Ecto neural progenitor cell (in vitro differentiated cells): ENCODE measurements at regions not wholly inside any gene's neighbourhood (a gene's known extent, or its start where the extent isn't known, plus 50 kb on each side); places are given as distances from the start of the nearest gene placed in this dataset.
"Not testable (repeated sequence)": the region's sequence is repeated elsewhere in the genome, so short reads cannot be mapped to it uniquely, and the experiment has no call there.

ENCODE experiments used
- DNase-seq: peaks from one replicate; pipeline ENCODE4 v3.0.0-alpha.2; 2018; ENCODE audit warnings: low spot score

DNA sequence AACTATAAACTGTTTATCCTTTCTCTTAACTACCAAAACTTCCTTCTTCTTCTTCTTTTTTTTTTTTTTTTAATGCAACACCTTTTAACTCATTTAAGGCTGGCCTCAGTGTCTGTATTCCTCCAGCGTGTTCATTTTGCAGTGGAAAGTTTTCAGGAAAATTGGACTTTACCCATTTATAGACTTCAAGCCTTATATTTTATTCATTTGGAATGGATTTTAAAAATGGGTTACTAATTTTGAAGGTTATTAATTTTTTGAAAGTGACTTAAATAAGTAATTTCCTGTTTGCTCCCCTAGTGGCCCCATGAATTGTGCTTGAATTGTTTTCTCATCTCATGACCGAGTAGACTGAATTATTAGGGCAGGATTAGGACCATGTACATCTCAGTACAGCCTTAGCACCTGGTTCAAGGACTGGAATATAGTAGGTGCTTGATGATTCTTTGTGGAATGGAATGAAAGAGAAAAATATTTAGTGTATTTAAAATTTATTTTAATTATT, 282.7 kb downstream of the ANKRD50 start:
- DNase-seq = no peak

DNA sequence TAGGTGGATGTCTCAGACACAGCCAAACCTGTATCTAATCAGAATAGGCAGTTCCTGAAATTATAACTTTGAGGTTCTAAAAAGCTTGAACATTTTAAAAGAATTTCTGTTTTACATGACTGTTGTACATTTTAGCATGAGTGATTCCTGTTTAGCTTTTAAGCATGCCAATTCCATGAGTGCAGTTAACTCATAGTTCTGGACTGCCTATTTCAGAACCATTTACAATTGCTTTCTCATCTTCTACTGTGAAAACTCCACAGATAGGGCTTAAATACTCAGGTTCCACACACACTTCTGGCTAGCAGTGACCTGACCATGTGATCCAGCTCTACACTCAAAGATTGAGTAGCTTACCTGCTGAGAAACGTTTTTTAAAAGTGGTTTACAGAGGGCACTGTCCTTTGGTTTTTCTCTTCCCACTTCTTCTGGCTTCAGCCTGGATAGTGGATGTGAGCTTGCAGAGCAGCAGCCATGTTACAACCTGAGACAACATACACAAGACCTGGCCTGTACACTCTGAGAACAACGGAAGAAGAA, 280.8 kb downstream of the ANKRD50 start:
- no peak for DNase-seq

DNA sequence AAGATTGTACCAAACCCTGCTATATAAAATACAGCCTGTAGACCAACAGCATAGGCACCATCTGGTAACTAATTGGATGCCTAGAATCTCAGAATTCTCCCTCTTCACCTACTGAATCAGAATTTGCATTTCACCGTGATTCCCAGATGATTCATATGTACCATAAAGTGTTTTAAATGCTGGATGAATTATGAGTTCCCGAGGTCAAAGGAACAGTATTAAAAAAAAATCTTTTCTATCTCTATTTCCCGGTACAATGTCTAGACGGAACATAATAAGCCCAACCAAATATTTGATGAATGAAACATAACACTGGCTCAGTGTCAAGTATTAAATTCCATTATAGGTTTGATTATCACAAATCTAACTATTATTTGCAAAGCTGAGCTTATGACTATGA, 280.0 kb downstream of the ANKRD50 start:
- no peak for DNase-seq

DNA sequence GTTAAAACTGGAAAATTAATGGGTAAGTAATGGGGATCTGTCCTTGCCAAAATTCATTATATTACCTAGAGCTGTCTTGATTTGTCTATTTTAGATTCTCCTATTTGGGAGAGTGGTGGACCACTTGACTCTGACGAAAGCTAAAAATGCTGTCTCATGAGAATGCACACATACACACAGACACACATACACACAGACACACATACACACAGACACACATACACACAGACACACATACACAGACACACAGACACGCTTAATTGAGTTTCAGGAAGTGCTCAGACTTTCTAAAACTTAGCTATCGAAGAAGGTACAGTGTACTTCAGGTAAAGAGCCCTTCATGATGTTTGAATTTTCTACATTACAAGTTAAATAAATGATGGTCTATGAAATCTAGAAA, 279.5 kb downstream of the ANKRD50 start:
- DNase-seq = no peak

DNA sequence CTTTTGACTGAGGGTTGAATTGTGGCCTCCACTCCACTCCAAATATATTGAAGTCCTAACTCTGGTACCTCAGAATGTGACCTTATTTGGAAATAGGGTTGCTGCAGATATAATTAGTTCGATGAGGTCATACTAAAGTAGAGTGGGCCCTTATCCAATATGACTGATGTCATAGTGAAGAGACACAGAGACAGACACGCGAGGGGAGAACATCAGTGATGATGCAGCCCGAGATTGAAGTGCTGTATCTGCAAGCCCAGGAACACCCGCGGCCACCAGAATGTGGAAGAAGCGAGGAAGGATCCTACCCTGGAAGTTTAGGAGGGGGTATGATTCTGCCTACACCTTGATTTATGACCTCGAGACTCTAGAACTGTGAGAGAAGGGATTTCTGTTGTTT, 279.0 kb downstream of the ANKRD50 start:
- DNase-seq = no peak

DNA sequence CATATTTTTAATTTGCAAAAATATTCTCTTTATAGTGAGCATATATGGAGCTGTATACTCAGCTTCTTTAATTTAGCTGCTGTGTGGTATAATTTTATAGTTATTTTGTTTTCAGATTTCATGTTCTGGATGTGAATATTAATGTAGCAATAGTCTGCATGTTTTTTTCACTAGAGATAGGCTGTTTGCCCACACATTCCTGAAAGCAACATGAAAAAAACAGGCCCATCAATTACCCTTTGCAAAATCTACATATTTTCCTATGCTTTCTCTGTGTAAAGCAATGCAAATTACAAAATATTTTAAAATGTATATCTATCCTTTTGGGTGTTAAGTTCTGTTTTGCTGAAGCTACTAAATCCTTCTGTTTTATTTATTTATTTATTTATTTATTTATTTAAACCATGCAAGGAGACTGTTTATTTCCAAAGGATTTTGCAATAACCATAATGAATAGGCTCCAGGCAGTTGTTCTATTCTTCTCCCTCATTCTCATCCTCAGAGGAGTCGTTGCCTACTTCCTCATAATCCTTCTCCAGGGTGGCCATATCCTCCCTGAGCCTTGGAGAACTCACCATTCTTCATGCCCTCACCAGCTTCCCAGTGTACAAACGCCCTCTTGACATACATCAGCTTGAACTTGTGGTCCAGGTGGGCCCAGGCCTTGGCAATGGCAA, 277.1 kb downstream of the ANKRD50 start:
- DNase-seq = no peak

DNA sequence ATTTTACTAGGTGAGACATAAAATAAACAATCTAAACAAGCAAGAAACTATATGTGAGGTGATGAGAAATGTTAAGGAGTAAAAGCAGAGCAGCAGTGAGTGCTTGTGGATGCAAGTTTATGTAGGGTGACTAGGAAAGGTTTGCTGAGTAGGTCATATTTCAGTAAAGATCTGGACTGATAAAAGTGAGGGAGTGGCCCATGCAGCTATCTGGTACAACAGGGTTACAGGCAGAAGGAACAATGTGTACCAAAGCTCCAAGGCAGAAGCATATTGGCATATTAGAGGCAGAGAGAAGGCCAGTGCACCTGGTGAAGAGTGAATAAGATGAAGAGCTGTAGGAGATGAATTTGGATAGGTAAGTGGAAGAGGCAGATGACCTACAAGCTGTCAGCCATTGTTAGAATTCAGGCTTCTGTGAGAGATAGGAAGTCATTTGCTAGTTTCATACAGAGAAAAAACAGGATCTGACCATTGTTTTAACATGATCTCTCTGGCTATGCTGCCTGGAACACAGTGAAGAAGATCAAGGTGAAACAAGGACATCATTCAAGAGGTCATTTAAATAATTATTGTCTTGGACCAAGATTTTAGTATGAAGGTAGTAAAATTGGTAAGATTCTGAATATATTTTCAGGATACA, 274.6 kb downstream of the ANKRD50 start:
- no peak for DNase-seq

DNA sequence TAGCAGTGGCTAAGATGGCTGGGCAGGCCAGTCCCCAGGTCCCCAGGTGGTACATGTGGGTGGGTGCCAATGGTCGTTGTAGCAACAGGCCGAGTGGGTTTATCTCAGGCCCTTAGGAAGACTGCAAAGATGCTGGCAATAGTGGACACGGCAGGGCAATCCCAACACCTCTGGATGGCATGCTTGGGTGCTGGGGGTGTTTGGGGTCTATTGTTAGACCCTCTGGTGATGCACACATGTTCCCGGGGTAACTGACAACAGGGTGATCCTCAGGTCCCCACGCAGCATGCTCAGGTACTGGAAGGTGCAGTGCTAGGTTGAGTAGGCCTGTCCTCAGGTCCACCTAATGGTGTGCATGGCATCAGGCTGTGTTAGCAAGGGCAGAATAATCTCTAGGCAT, 267.5 kb downstream of the ANKRD50 start:
- DNase-seq = no peak

DNA sequence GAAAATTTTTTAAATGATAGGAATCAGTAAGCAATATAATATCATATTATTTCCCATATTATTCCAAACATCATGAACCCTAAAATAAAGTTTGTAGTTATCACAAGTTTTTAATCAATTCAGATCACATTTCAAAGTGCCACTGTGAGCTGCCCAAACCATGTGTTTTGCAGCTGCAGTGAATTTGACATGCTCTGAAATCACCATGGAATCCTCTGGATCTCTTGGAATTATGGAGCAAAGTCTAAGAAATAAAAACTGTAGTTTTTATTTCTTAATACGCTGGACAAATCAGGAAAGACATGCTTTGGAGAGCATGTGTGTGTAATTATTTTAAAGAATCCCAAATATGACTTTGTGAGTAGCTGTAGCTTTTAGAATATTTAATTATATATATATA, 262.7 kb downstream of the ANKRD50 start:
- no peak for DNase-seq

DNA sequence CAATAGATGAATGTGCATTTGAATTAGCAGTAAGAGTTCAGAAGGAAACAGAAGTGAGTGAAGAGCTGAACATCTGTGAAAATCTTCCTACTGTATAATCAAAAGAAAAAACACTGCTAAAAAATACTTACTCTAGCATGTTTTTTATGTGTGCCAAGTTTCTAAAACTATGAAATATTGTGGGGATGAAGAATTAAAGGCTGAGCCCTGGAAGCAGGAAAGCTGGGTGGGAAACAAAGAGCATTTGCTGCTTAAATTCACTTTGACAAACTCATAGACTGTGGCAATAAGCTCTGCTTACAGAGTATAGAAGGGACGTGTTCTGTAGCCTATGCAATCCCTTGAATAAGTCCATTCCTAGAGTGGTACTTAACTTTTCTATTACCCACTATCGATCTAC, 261.7 kb downstream of the ANKRD50 start:
- no peak for DNase-seq

DNA sequence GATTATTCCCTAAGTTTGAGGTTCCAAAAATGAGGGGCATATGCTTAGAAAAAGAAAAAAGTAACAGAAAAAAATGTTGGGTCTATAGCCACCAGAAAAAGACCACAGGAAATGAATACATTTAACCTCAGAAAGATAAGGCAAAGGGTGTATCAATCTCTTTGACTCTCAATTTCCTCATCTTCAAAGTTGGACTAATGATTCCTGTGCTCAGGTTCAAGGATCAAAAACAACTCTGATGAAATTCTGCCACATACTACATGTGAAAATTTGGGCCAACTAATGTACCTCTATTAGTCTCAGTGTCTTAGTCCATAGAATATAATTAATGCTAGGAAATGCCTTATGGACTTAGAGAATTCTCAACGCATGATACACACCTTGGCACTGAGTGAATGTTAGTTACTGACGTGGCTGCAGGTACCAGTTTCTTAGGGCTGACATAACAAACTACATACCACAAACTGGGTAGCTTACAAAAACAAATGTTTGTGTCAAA, 257.7 kb downstream of the ANKRD50 start:
- no peak for DNase-seq

DNA sequence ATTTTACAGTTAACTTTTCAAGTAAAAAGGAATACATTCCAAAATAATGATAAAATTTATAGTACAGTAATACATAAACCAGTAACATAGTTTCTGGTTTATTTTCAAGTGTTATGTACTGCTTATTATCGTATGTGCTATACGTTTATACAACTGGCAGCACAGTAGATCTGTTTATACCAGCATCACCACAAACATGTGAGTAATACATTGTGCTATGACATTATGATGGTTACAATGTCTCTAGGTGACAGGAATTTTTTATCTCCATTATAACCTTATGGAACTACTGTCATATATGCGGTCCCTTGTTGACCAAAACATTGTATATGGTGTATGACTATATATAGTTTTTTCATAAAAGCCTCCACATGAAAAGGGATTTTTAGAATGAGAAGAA, 256.9 kb downstream of the ANKRD50 start:
- DNase-seq = no peak

DNA sequence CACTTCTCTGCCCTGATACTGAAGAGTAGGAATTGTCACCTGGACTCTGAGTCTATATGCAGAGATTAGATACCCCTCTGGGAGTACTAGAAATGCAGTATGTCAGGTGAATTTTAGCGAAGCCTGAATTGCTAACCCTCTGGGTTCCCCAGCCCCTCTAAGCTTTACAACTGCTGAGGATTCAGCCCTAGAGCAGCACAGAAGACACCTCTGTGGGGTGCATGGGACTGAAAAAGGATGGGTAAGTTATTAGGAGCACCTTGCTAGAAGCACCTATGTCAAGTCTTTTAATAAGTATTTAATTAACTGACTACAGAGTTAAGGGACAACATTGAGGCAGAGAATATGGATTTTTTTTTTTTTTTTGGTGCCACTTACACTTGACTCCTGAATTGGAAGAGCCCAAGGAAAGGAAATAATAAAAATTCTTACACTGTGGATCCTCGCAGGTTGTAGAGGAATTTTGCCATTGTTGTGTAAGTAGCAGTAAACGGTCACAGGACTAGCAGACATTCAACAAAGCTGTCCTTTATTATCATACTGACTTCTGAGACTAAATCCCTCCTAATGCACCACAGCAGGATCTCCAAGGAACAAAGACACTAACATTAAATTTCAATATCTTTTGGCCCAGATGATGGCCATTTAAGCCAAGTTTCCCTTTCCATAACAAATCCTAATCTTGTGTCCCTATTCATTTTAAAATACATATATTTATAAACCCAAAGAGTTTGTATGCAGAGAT, 253.2 kb downstream of the ANKRD50 start:
- no peak for DNase-seq

DNA sequence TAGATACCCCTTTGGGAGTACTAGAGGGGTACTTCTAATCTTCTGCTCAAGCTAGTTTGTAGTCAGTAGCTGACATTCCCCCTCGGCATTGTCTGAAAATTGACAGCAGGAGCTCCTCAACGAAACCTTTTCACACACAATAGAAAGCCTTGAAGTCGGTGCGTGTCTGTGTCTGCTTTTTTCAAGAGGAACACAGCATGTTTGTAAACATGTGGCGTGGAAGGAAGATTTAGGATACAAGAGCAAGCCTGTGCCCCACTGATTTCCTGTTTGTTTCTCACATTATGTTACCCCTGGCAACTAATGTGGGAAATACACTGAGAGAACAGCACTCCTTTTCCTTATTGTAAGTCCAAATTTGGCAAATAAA, 252.6 kb downstream of the ANKRD50 start:
- DNase-seq = no peak

DNA sequence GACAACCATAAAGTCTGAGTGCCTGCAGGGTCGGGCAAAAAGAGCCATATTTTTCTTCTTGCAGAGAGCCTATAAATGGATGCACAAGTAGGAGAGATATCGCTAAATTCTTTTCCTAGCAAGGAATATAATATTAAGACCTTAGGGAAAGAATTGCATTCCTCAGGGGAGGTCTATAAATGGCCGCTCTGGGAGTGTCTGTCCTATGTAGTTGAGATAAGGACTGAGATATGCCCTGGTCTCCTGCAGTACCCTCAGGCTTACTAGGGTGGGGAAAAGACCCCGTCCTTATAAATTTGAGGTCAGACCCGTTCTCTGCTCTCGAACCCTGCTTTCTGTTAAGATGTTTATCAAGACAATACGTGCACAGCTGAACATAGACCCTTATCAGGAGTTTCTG, 250.9 kb downstream of the ANKRD50 start:
- not testable (repeated sequence) for DNase-seq

DNA sequence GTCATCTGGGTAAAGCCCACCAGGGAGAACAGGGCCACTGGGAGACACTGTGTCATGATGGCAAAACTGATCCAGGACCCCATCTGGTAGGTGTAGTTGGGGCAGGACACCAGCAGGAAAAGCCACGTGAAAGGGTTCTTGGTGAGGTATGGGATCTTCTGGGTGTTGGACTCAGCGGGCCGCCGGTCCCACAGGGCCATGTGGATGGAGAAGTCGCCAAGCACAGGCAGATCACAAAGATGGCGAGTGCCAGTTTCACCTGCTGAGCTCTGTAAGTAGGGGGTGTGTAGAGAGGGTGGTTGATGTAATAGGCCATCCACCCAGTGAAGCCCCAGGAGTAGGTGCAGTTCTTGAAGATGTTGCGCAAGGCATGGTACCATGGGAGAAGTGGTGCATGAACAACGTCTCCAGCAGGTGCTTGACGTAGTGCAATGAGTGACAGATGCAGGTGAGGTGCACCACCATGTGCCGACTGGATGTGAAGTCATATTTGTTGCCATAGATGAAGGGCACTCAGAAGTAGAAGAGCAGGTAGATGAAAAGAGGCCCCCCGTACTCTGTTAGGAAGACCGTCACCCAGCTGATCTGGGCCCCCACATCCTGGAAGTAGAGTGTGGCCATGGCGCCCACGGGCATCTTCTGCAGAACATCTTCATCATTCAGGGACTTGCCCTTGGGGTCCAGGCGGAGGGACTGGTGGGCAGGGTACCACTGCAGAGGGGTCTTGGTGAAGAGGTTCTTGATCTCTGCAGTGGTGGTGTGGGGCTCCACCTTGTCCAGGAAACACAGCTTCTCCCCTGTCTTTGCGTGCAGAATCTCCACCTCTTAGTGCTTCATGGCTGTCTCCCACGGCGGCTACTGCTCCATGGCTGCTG, 249.3 kb downstream of the ANKRD50 start:
- no peak for DNase-seq

DNA sequence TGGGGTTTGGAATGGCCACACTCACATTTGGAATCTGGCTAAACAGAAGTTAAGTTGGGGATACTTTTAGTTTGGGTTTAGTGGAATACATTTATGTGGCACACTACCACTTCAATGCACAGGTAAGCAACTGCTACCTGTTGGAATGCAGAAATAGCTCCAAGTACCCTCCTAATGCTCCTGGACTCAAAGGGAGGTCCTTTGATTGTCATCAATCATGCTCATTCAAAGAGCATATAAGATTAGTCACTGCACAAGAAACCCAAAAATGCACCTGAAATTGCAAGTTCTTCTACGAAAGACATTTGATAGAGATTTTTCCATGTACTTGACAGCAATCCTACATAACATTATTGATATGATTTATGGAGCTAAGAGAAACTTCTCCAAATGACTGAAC, 247.7 kb downstream of the ANKRD50 start:
- DNase-seq = no peak

DNA sequence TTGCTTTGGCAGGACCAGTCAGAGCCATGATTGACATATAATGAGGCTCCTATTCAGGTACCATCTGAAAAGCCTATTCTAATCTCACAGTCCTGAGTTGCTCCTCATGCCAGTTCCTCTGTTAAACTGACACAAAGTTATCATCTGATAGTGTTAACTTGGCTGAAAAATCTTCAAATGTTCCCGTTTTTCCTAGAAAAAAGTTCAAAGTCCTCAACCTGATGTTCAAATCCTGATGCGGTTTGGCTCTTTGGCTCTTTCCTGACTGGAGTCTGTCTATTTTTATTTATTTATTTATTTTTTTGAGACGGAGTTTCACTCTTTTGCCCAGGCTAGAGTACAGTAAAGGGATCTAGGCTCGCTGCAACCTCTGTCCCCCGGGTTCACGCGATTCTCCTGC, 244.2 kb downstream of the ANKRD50 start:
- no peak for DNase-seq

DNA sequence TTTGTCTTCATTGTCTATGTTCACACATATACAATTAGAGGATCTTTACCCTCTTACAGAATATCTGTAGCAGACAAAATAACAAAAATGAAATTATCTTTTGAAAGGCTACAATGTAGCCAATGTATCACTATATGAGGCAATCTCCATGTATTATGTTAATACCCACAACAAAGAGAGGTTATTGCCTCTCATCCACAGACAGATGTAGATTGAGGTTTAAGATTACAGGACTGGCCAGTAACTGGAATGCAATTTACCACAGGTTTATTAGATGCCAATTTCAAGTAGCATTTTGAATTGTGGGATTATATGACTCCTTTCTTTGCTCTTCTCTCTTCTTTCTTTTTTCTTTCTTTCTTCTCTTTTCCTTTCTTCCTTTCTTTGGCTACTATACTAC, 242.6 kb downstream of the ANKRD50 start:
- no peak for DNase-seq

DNA sequence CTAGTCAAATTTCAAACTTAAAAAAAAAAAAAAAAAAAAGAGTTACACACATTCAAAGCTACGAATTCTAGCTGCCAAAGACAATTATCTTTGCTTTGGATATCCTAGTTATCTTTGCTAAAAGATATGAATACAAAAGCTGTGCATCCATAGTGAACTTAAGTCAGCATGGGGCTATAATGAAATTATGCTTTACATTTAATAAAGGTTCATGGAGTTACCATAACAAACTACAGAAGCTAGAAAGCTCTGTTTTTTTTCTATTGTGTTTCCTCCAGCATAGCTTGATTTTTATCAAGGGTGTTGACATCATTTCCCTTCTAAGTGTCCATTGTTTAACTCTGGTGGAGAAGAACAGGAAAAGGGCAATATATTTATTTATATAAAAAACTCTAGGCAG, 234.1 kb downstream of the ANKRD50 start:
- no peak for DNase-seq

DNA sequence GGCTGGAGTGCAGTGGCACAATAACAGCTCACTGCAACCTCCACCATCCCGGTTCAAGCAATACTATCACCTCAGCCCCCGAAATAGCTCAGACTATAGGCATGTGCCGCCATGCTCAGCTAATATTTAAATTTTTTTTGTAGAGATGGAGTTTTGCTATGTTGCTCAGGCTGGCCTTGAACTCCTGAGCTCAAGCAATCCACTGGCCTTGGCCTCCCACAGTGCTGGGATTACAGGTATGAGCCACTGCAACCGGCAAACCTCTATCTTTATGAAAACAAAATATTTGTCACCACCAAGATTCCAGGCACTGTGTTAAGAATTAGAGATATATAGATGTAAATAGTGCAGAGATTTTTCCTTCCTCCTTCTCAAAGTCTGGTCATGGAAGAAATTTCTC, 232.5 kb downstream of the ANKRD50 start:
- DNase-seq = no peak

DNA sequence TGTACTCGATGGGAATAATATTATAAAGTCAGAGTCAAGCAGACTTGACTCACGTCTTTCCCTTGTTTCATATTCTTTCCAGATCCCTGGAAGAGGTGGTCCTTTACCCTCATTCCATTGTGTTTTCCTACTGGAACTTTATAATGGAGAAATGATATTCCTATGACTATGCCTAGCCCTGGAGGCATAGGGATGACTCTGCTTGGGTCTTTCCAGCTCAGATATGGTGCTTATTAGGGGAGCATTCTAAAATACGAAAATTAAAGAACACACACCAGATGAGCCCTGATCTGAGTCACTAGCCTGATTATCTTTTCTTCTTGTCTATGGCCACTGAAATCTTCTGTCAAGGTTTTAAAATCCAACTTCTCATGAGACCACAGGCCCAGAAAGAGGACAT, 231.4 kb downstream of the ANKRD50 start:
- DNase-seq = no peak
